ENCODE measurements at regions not wholly inside any gene's neighbourhood (a gene's known extent, or its start where the extent isn't known, plus 50 kb on each side); places are given as distances from the start of the nearest gene placed in this dataset.

GRCh38 chr11:128045094-128045725, 542.1 kb downstream of the ETS1 start:
- no peaks in the 10 kb centered on the region for H3K9me3 ChIP-seq
- DNase-seq = no peak
- H3K4me1 ChIP-seq = no peaks in the 10 kb centered on the region
- H3K36me3 ChIP-seq = no peaks in the 10 kb centered on the region
- intact Hi-C loops (cut with DNase I; ENCODE audit: low total_unique reads) = no loop called here
- no peak overlapping the region for H3K27ac ChIP-seq
- no peak for TF ChIP-seq CTCF (IDR thresholded peaks at IDR 0.05)
- no peaks in the 10 kb centered on the region for H3K27me3 ChIP-seq
- H3K4me3 ChIP-seq = no peak overlapping the region

GRCh38 chr11:128042290-128042751, 545.0 kb downstream of the ETS1 start:
- DNase-seq = no peak
- TF ChIP-seq CTCF (IDR thresholded peaks at IDR 0.05) = no peak
- H3K9me3 ChIP-seq = no peaks in the 10 kb centered on the region
- intact Hi-C loops (cut with DNase I; ENCODE audit: low total_unique reads) = no loop called here
- H3K27ac ChIP-seq = no peak overlapping the region
- no peaks in the 10 kb centered on the region for H3K4me1 ChIP-seq
- H3K4me3 ChIP-seq = no peak overlapping the region
- no peaks in the 10 kb centered on the region for H3K36me3 ChIP-seq
- no peaks in the 10 kb centered on the region for H3K27me3 ChIP-seq

- no peaks in the 10 kb centered on the region for H3K36me3 ChIP-seq
- H3K27me3 ChIP-seq = no peaks in the 10 kb centered on the region
- intact Hi-C loops (cut with DNase I; ENCODE audit: low total_unique reads) = no loop called here
- no peaks in the 10 kb centered on the region for H3K9me3 ChIP-seq
- H3K4me3 ChIP-seq = no peak overlapping the region
- no peak overlapping the region for H3K27ac ChIP-seq
- DNase-seq = no peak
- no peaks in the 10 kb centered on the region for H3K4me1 ChIP-seq
- no peak for TF ChIP-seq CTCF (IDR thresholded peaks at IDR 0.05)
These were observed 546.8 kb downstream of the ETS1 start for GRCh38 chr11:128040603-128041002.

GRCh38 chr11:128039140-128040021, 548.0 kb downstream of the ETS1 start:
- peak; percentile 86 to 87 for DNase-seq
- Histone ChIP-seq H3K36me3 (no peaks in the 10 kb centered on the region), H3K27ac (no peak overlapping the region), H3K9me3 (no peaks in the 10 kb centered on the region), H3K27me3 (no peaks in the 10 kb centered on the region), H3K4me3 (no peak overlapping the region), H3K4me1 (no peaks in the 10 kb centered on the region)
- no peak for TF ChIP-seq CTCF (IDR thresholded peaks at IDR 0.05)
- intact Hi-C loops (cut with DNase I; ENCODE audit: low total_unique reads) = loop anchor here (10.0 kb wide), 1 partner anchor 795 kb away; no protein-coding TSS in a partner anchor

- Histone ChIP-seq H3K27me3 (no peaks in the 10 kb centered on the region), H3K36me3 (no peaks in the 10 kb centered on the region), H3K4me1 (no peaks in the 10 kb centered on the region), H3K27ac (no peak overlapping the region), H3K9me3 (no peaks in the 10 kb centered on the region), H3K4me3 (no peak overlapping the region)
- no peak for TF ChIP-seq CTCF (IDR thresholded peaks at IDR 0.05)
- no peak for DNase-seq
- intact Hi-C loops (cut with DNase I; ENCODE audit: low total_unique reads) = loop anchor here (10.0 kb wide), 1 partner anchor 798 kb away; no protein-coding TSS in a partner anchor
These were observed 550.7 kb downstream of the ETS1 start for GRCh38 chr11:128036556-128037093.

All from tibial artery (tissue), 4 donors.